K562 (cell line): ENCODE measurements at regions not wholly inside any gene's neighbourhood (a gene's known extent, or its start where the extent isn't known, plus 50 kb on each side); places are given as distances from the start of the nearest gene placed in this dataset.

Experiments
- MGA ChIP-seq: fragments of 450-650 bp; IDR thresholded peaks from 2 replicates; pipeline ENCODE4 v1.6.1; 2016; ENCODE audit warnings: mild to moderate bottlenecking, moderate library complexity

GRCh38 chr5:74480201-74480600 is 160.3 kb downstream of the ENC1 start (continued):
- no peak for TF ChIP-seq MGA
